Left lung (tissue), 4 donors: ENCODE measurements at regions not wholly inside any gene's neighbourhood (a gene's known extent, or its start where the extent isn't known, plus 50 kb on each side); places are given as distances from the start of the nearest gene placed in this dataset.

ENCODE experiments used
- ATAC-seq: fragments of 200-7000 bp; cut with Tn5 transposase; one replicate; pipeline ENCODE4 v1.9.1; 2020; ENCODE audit warnings: moderate library complexity
- DNase-seq, 4 donors: peaks; one replicate each; pipeline ENCODE4 v3.0.0-alpha.2; 2013 to 2020
- H3K27ac ChIP-seq, 2 donors: fragments of 200-600 bp; sonication (generic) in 1 of 2; one replicate each; pipeline versions ENCODE4 v1.5.0 to v1.8.0; 2020 to 2021
- H3K27me3 ChIP-seq, 2 donors: fragments of 200-600 bp; sonication (generic) in 1 of 2; one replicate each; pipeline versions ENCODE4 v1.5.0 to v1.8.0; 2020 to 2021
- H3K36me3 ChIP-seq, 2 donors: fragments of 200-600 bp; sonication (generic) in 1 of 2; one replicate each; pipeline versions ENCODE4 v1.5.0 to v1.8.0; 2020 to 2021
- H3K4me1 ChIP-seq, 2 donors: fragments of 200-600 bp; one replicate each; pipeline ENCODE4 v1.8.0; 2021
- H3K4me3 ChIP-seq, 2 donors: fragments of 200-600 bp; sonication (generic) in 1 of 2; one replicate each; pipeline versions ENCODE4 v1.5.0 to v1.8.0; 2020 to 2021; ENCODE audit warnings: mild to moderate bottlenecking in 1 of 2
- H3K9me3 ChIP-seq, 2 donors: fragments of 200-600 bp; sonication (generic) in 1 of 2; one replicate each; pipeline versions ENCODE4 v1.5.0 to v1.8.0; 2020 to 2021
- intact Hi-C, 2 donors: fragments of 100-400 bp; cut with DNase I; formaldehyde crosslinking; loops; one replicate each; pipeline versions ENCODE4 v1.11.2 to v1.14.2; 2022
- TF ChIP-seq, protein P1 (sequence below), 2 donors: fragments of 200-600 bp; sonication (generic) in 1 of 2; IDR thresholded peaks; one replicate each; pipeline versions ENCODE4 v1.5.0 to v1.8.0; 2021; ENCODE audit warnings: antibody characterized with exemption in 2 of 2
- donor health status: DM: no; HTN: yes; CAD: no.
- donor health status: DM: no; HTN: no; CAD: no.

DNA sequence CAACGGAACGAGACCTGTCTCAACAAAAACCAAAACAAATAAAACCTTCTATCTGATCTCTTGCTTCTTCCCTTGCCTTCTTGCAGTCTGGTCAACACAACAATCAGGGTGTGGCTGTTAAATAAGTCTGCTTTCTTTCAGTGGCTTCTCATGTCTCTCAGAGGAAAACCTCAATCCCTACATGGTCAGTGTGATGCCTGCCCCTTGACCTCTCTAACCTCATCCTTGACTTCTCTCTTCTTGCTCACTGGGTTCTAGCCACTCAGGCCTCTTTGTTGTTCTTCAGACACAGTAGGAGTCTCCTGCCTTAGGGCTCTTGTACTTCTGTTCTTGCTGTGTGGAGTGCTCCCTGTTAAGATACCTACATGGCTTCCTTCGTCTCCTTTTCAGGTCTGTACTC is 220.4 kb downstream of the SDHAF3 start:
- Histone ChIP-seq H3K27me3 (no peaks in the 10 kb centered on the region), H3K4me3 (no peak overlapping the region), H3K27ac (no peak overlapping the region), H3K36me3 (no peaks in the 10 kb centered on the region), H3K4me1 (no peaks in the 10 kb centered on the region), H3K9me3 (peaks cover 0 to 4% of the 10 kb centered on the region in 2 donors)
- no peak for DNase-seq
- TF ChIP-seq, protein P1, sequence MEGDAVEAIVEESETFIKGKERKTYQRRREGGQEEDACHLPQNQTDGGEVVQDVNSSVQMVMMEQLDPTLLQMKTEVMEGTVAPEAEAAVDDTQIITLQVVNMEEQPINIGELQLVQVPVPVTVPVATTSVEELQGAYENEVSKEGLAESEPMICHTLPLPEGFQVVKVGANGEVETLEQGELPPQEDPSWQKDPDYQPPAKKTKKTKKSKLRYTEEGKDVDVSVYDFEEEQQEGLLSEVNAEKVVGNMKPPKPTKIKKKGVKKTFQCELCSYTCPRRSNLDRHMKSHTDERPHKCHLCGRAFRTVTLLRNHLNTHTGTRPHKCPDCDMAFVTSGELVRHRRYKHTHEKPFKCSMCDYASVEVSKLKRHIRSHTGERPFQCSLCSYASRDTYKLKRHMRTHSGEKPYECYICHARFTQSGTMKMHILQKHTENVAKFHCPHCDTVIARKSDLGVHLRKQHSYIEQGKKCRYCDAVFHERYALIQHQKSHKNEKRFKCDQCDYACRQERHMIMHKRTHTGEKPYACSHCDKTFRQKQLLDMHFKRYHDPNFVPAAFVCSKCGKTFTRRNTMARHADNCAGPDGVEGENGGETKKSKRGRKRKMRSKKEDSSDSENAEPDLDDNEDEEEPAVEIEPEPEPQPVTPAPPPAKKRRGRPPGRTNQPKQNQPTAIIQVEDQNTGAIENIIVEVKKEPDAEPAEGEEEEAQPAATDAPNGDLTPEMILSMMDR (IDR thresholded peaks at IDR 0.05) = no peak
- intact Hi-C loops = no loop called here
- no peak for ATAC-seq

DNA sequence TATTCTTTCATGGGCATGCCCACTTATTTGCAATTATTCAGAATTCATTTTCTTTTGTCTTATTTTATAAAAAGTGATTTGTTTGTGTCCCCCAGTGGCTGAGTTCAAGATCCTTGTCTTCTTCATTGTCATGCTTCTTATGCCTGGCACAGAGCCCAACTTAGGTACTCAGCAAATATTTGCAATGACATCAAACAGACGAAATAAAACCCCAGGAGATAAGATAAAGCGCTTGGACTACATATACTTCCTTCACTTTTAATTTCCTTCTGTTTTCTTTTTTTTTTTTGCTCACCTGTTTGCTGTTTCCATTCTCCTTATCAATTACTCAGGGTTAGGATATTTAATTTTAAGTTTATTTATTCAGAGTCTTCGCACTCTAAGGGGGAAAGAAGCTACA is 225.0 kb downstream of the SDHAF3 start:
- Histone ChIP-seq H3K36me3 (no peaks in the 10 kb centered on the region), H3K9me3 (peaks cover 0 to 4% of the 10 kb centered on the region in 2 donors), H3K27me3 (no peaks in the 10 kb centered on the region), H3K27ac (no peak overlapping the region), H3K4me3 (no peak overlapping the region), H3K4me1 (no peaks in the 10 kb centered on the region)
- intact Hi-C loops = no loop called here
- TF ChIP-seq, protein P1 (IDR thresholded peaks at IDR 0.05) = no peak
- DNase-seq (no peak), ATAC-seq (no peak)

DNA sequence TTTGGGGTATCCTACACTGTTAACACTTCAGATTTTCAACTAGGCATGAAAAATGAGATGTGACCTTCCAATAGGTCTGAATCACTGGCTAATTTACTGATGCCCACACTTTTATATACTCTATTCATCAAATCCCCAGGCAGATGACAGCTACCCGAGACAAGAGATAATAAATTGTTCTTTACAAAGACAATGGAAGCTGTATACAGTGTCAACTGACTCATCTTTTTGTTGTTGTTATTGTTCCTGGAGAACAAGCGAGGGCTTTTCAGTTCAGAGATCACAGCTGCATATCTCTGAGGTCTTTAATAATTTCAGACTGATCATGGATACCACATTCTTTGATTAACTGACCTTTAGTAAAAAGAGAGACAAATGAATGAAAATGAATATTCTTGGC is 228.9 kb downstream of the SDHAF3 start:
- intact Hi-C loops = no loop called here
- H3K4me1 ChIP-seq = no peaks in the 10 kb centered on the region

DNA sequence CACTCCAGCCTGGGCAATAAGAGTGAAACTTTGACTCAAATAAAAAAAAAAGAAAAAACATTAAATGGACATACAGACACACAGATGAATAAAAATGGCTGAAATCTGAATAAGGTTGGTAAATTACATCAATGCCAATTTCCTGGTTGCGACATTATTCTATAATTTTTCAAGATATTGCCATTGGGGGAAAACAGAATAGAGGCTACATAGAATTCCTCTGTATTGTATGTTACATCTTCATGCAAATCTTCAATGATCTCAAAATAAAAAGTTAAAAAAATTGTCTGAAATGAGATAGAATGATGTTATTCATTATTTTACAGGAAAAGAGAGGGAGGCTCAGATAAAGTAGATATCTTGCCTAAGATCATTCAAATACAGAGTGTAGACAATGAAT is 234.0 kb downstream of the SDHAF3 start:
- Histone ChIP-seq H3K4me1 (no peaks in the 10 kb centered on the region), H3K27ac (no peak overlapping the region), H3K36me3 (no peaks in the 10 kb centered on the region), H3K27me3 (no peaks in the 10 kb centered on the region), H3K9me3 (peaks cover 0 to 24% of the 10 kb centered on the region in 2 donors), H3K4me3 (no peak overlapping the region)
- TF ChIP-seq, protein P1 (IDR thresholded peaks at IDR 0.05) = no peak
- ATAC-seq (no peak), DNase-seq (no peak)
- intact Hi-C loops = no loop called here

More for the DNA sequence above, 228.9 kb downstream of the SDHAF3 start:
- H3K9me3 ChIP-seq = peaks cover 0 to 14% of the 10 kb centered on the region in 2 donors
- H3K27ac ChIP-seq = no peak overlapping the region
- H3K36me3 ChIP-seq = no peaks in the 10 kb centered on the region
- TF ChIP-seq, protein P1 (IDR thresholded peaks at IDR 0.05) = no peak
- H3K4me3 ChIP-seq = no peak overlapping the region
- DNase-seq = no peak
- no peak for ATAC-seq
- no peaks in the 10 kb centered on the region for H3K27me3 ChIP-seq

DNA sequence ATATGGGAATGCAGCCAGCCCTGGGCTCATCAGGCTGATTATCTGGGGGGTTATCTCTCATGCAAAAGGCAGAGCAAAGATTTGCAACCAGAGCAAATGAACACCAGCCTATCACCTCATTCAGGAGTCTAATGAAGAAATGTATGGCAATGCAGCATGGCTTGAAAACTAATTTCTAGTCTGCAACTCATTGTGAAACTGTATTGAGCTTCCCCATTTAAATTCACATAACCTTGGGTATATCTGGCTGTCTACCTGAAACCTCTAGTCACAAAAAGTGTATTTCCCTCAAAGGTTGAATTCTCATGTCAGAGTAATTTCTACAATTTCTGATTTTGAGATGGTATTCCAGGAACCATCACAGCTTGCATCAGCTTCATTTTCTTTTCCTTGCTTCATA is 240.0 kb downstream of the SDHAF3 start:
- DNase-seq (no peak), ATAC-seq (no peak)
- Histone ChIP-seq H3K27ac (no peak overlapping the region), H3K27me3 (no peaks in the 10 kb centered on the region), H3K4me1 (no peaks in the 10 kb centered on the region), H3K36me3 (no peaks in the 10 kb centered on the region), H3K9me3 (no peaks in the 10 kb centered on the region), H3K4me3 (no peak overlapping the region)
- intact Hi-C loops = no loop called here
- TF ChIP-seq, protein P1 (IDR thresholded peaks at IDR 0.05) = no peak
